Prostate gland (tissue), 2 donors: ENCODE measurements at regions not wholly inside any gene's neighbourhood (a gene's known extent, or its start where the extent isn't known, plus 50 kb on each side); places are given as distances from the start of the nearest gene placed in this dataset.
A peak's percentile ranks its signal among the peaks of the same experiment; 100 is the strongest.
"Not testable (repeated sequence)": the region's sequence is repeated elsewhere in the genome, so short reads cannot be mapped to it uniquely, and the experiment has no call there.

ENCODE experiments used
- DNase-seq: peaks from one replicate; pipeline ENCODE4 v3.0.0-alpha.2; 2019; ENCODE audit warnings: low spot score
- H3K27ac ChIP-seq, 2 donors: fragments of 200-600 bp; sonication (generic); 2 replicates each; pipeline ENCODE4 v1.5.1; 2017 to 2019
- H3K27me3 ChIP-seq: fragments of 200-600 bp; sonication (generic); replicated peaks from 2 replicates; pipeline ENCODE4 v1.5.1; 2019; ENCODE audit not compliant: insufficient read depth
- H3K36me3 ChIP-seq, 2 donors: fragments of 200-600 bp; sonication (generic); 1 replicate in 1 of 2; 2 replicates in 1 of 2; pipeline versions ENCODE4 v1.5.1 to v1.8.1; 2017 to 2019
- H3K4me1 ChIP-seq: fragments of 200-600 bp; sonication (generic); replicated peaks from 2 replicates; pipeline ENCODE4 v1.5.1; 2019
- H3K4me3 ChIP-seq, 2 donors: fragments of 200-600 bp; sonication (generic); 2 replicates each; pipeline ENCODE4 v1.5.1; 2017 to 2019
- H3K9me3 ChIP-seq: fragments of 200-600 bp; sonication (generic); 2 replicates; pipeline ENCODE4 v1.5.1; 2017
- POLR2A ChIP-seq: fragments of 450-650 bp; IDR thresholded peaks from one replicate; pipeline ENCODE4 v1.6.1; 2016; ENCODE audit warnings: antibody characterized with exemption, mild to moderate bottlenecking
- POLR2AphosphoS5 ChIP-seq: sonication (generic); formaldehyde crosslinking; IDR thresholded peaks from one replicate; pipeline ENCODE4 v1.6.1; 2017; ENCODE audit warnings: antibody characterized with exemption
- WGBS: methylation state at CpG from one replicate; pipeline ENCODE4 v1.1.5; 2018; 5-methylcytosine and 5-hydroxymethylcytosine counted together
- intact Hi-C: fragments of 100-400 bp; cut with DNase I; formaldehyde crosslinking; loops from one replicate; pipeline ENCODE4 v1.14.2; 2022
- TF ChIP-seq, protein P1 (sequence below), 4 experiments: fragments of 200-600 bp in 2 of 4; fragments of 450-650 bp in 2 of 4; sonication (generic) in 2 of 4; IDR thresholded peaks; 1 replicate in 3 of 4; 2 replicates in 1 of 4; pipeline ENCODE4 v1.5.1; 2016 to 2019; ENCODE audit warnings: antibody characterized with exemption in 4 of 4, mild to moderate bottlenecking in 2 of 4, moderate library complexity in 2 of 4

- H3K4me3 ChIP-seq, result no peak overlapping the region
- H3K27me3 ChIP-seq, result no peaks in the 10 kb centered on the region
- intact Hi-C loops, result no loop called here
- no peaks in the 10 kb centered on the region for H3K9me3 ChIP-seq
- H3K27ac ChIP-seq, result no peak overlapping the region
- WGBS, result 60% methylated on average over 2 of the region's 2 CpGs
- TF ChIP-seq POLR2AphosphoS5 (no peak), POLR2A (no peak)
- TF ChIP-seq, protein P1, sequence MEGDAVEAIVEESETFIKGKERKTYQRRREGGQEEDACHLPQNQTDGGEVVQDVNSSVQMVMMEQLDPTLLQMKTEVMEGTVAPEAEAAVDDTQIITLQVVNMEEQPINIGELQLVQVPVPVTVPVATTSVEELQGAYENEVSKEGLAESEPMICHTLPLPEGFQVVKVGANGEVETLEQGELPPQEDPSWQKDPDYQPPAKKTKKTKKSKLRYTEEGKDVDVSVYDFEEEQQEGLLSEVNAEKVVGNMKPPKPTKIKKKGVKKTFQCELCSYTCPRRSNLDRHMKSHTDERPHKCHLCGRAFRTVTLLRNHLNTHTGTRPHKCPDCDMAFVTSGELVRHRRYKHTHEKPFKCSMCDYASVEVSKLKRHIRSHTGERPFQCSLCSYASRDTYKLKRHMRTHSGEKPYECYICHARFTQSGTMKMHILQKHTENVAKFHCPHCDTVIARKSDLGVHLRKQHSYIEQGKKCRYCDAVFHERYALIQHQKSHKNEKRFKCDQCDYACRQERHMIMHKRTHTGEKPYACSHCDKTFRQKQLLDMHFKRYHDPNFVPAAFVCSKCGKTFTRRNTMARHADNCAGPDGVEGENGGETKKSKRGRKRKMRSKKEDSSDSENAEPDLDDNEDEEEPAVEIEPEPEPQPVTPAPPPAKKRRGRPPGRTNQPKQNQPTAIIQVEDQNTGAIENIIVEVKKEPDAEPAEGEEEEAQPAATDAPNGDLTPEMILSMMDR (IDR thresholded peaks at IDR 0.05), result no peak
- no peaks in the 10 kb centered on the region for H3K36me3 ChIP-seq
- no peaks in the 10 kb centered on the region for H3K4me1 ChIP-seq
- DNase-seq, result no peak
Observed at GRCh38 chr14:45949479-45949878, 696.5 kb upstream of the MIS18BP1 start.

DNA sequence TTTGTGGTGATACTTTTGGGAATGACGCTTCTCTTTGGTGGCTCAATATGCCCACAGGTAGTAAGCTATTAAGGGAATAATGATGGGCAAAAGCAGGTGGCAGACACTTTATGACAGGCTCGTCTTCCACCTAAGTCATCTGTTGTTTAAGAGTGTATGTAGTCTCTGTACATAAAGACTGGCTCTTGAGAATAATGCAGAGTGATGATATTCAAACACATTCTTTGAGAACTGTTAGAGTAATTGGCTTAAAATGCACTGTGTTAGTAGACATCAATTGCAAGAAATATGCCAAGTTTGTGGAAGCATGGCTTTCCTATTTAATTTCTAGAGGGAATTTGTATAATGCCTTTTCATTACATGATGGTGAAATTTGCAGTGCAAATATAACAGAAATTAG, 694.8 kb upstream of the MIS18BP1 start:
- Histone ChIP-seq H3K4me3 (no peak overlapping the region), H3K36me3 (no peaks in the 10 kb centered on the region), H3K4me1 (no peaks in the 10 kb centered on the region), H3K9me3 (no peaks in the 10 kb centered on the region), H3K27me3 (no peaks in the 10 kb centered on the region), H3K27ac (no peak overlapping the region)
- 77% methylated on average over 2 of the region's 2 CpGs for WGBS
- intact Hi-C loops, result no loop called here
- DNase-seq, result no peak
- TF ChIP-seq POLR2A, result no peak
- TF ChIP-seq POLR2AphosphoS5, result no peak
- TF ChIP-seq, protein P1 (IDR thresholded peaks at IDR 0.05), result no peak

DNA sequence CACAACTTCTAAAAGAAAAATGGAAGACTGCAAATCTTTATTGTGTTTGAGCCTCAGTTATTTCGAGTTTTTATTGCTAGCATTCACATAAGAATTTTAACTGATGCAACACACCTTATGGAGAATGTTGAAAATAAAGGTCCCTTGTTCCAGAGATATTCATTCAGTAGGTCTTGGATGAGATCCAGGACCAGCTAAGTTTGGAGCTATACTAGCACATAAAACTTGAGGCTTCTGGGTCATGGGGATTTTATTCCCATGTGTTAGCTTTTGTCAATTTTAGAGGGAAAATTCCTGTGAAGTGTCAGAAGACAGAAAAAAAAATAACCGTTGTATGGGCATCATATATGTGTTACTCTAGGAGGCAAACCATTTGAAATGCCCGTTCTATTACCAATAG, 693.2 kb upstream of the MIS18BP1 start:
- DNase-seq, result no peak
- no peak overlapping the region for H3K4me3 ChIP-seq
- H3K9me3 ChIP-seq, result no peaks in the 10 kb centered on the region
- TF ChIP-seq, protein P1 (IDR thresholded peaks at IDR 0.05), result no peak
- TF ChIP-seq POLR2AphosphoS5, result no peak
- no peak for TF ChIP-seq POLR2A
- 51% methylated on average over 3 of the region's 3 CpGs for WGBS
- no peaks in the 10 kb centered on the region for H3K36me3 ChIP-seq
- no peaks in the 10 kb centered on the region for H3K27me3 ChIP-seq
- H3K27ac ChIP-seq, result no peak overlapping the region
- no peaks in the 10 kb centered on the region for H3K4me1 ChIP-seq
- intact Hi-C loops, result no loop called here

DNA sequence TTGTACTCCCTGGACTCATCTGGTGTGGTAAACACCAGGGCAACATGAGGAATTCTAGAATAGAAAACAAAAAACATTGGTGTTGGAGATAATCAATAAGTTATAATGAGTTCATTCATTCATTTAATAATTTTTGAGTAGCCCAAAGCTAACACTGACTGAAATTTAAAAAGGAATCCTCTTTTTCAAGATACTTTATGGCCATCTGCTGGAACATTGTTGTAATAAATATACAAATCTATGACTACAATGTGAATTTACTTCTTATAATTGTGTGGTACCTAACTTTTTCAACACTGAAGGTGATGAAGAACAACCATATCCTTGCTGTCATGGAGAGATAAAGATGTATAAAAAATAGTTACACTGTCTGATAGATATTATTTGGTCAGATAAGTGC, 687.3 kb upstream of the MIS18BP1 start:
- intact Hi-C loops, result no loop called here
- TF ChIP-seq POLR2AphosphoS5 (no peak), POLR2A (no peak)
- TF ChIP-seq, protein P1 (IDR thresholded peaks at IDR 0.05), result peak in 1 of 4 experiments; percentile 24
- Histone ChIP-seq H3K9me3 (no peaks in the 10 kb centered on the region), H3K27me3 (no peaks in the 10 kb centered on the region), H3K27ac (no peak overlapping the region), H3K4me1 (no peaks in the 10 kb centered on the region), H3K36me3 (no peaks in the 10 kb centered on the region), H3K4me3 (no peak overlapping the region)
- no peak for DNase-seq

DNA sequence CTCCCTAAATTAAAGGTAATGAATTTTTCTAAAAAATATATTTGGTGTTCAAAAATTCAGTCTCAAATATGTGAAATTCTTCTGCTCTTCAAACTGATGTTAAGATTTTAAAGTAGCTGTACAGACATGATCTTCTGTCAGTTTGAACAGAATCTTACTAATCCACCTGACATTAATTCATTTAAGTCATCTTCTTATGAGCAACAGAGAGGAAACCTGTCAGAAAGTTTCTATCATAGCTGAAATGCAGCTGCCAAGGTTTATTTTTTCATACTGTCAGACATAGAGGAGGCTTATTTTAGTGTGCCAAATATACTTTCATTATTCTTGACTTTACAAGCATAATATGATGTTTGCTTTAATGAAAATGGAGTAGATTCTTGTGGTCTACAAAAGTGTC, 686.6 kb upstream of the MIS18BP1 start:
- intact Hi-C loops, result no loop called here
- no peak overlapping the region for H3K27ac ChIP-seq
- TF ChIP-seq POLR2A (no peak), POLR2AphosphoS5 (no peak)
- TF ChIP-seq, protein P1 (IDR thresholded peaks at IDR 0.05), result no peak
- H3K27me3 ChIP-seq, result no peaks in the 10 kb centered on the region
- H3K36me3 ChIP-seq, result no peaks in the 10 kb centered on the region
- no peaks in the 10 kb centered on the region for H3K4me1 ChIP-seq
- DNase-seq, result no peak
- H3K9me3 ChIP-seq, result no peaks in the 10 kb centered on the region
- no peak overlapping the region for H3K4me3 ChIP-seq

DNA sequence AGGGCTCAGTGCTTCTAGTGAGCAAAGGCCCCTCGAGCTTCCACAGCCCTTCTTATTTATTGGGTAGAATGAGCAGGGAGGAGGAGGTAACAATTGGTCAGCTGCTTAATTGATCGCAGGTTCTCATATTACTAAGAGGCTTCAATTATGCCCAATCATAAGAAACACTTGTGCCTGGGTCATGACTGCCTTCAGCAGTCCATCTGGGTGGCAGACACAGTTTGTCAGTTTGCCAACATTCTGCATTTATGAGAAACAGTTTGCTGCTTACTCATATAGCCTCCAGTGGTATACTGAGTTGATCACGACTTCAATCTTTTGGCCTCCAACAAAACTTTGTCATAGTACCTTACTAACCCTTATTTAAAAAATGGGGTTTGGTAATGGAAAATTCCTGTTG, 667.0 kb upstream of the MIS18BP1 start:
- H3K36me3 ChIP-seq, H3K4me1 ChIP-seq, DNase-seq, H3K27ac ChIP-seq, H3K4me3 ChIP-seq, H3K27me3 ChIP-seq, H3K9me3 ChIP-seq, intact Hi-C loops: not testable (repeated sequence)
- WGBS, result 60% methylated on average over 3 of the region's 3 CpGs
